Small intestine (tissue), 7 donors: ENCODE measurements at regions not wholly inside any gene's neighbourhood (a gene's known extent, or its start where the extent isn't known, plus 50 kb on each side); places are given as distances from the start of the nearest gene placed in this dataset.

Experiments used
- DNase-seq, 2 donors: peaks; one replicate each; pipeline versions ENCODE4 v3.0.0 to v3.0.0-alpha.2; 2013
- FAIRE-seq: peaks from 2 replicates; lab custom pipeline; 2012; peaks lifted over from hg19 to GRCh38; lab: Jason Lieb, UNC
- H3K27ac ChIP-seq, 3 donors: one replicate each; pipeline ENCODE4 v1.5.1; 2013; ENCODE audit warnings: low read length in 2 of 3, mild to moderate bottlenecking in 2 of 3, control low read depth in 1 of 3, inconsistent platforms in 1 of 3, low read depth in 1 of 3, moderate library complexity in 1 of 3
- H3K27me3 ChIP-seq, 3 donors: one replicate each; pipeline ENCODE4 v1.6.1; 2013; ENCODE audit warnings: low read length in 3 of 3, inconsistent platforms in 1 of 3; ENCODE audit not compliant: control insufficient read depth in 3 of 3, insufficient read depth in 3 of 3
- H3K36me3 ChIP-seq, 3 donors: one replicate each; pipeline ENCODE4 v1.6.1; 2013; ENCODE audit warnings: low read length in 3 of 3, inconsistent platforms in 1 of 3, low read depth in 1 of 3, mild to moderate bottlenecking in 1 of 3, moderate library complexity in 1 of 3; ENCODE audit not compliant: control insufficient read depth in 3 of 3, insufficient read depth in 2 of 3
- H3K4me1 ChIP-seq, 3 donors: one replicate each; pipeline ENCODE4 v1.6.1; 2013; ENCODE audit warnings: low read length in 2 of 3, inconsistent platforms in 1 of 3, low read depth in 1 of 3, mild to moderate bottlenecking in 1 of 3, moderate library complexity in 1 of 3; ENCODE audit not compliant: control insufficient read depth in 3 of 3, insufficient read depth in 2 of 3
- H3K4me3 ChIP-seq, 3 donors: one replicate each; pipeline ENCODE4 v1.5.1; 2013; ENCODE audit warnings: low read length in 3 of 3, control low read depth in 1 of 3, inconsistent platforms in 1 of 3, low read depth in 1 of 3, mild to moderate bottlenecking in 1 of 3, moderate library complexity in 1 of 3
- H3K9me3 ChIP-seq, 2 donors: one replicate each; pipeline ENCODE4 v1.6.1; 2013; ENCODE audit warnings: low read depth in 1 of 2, low read length in 1 of 2; ENCODE audit not compliant: control insufficient read depth in 2 of 2, insufficient read depth in 1 of 2
- WGBS, 3 donors: extraction: QIAGEN DNeasy Blood & Tissue Kit; methylation state at CpG; one replicate each; pipeline ENCODE4 v1.1.7; 2013; 5-methylcytosine and 5-hydroxymethylcytosine counted together
- donor health status: healthy with polysubstance abuse.
- donor health status: control.
- donor health status: control.
- donor health status: Bipolar disorder and iron deficiency.
- donor health status: healthy.

- DNase-seq (no peak), FAIRE-seq (no peak)
- WGBS, 3 donors: 80 to 92% (median 86%) methylated on average over 1 of the region's 1 CpG
- Histone ChIP-seq H3K27ac (no peak overlapping the region), H3K27me3 (no peaks in the 10 kb centered on the region), H3K36me3 (no peaks in the 10 kb centered on the region), H3K4me3 (no peak overlapping the region), H3K4me1 (no peaks in the 10 kb centered on the region), H3K9me3 (no peaks in the 10 kb centered on the region)
These were observed 321.9 kb upstream of the ACTBL2 start for GRCh38 chr5:57804505-57804904.

- 71 to 92% (median 84%) methylated on average over 2 of the region's 2 CpGs for WGBS, 3 donors
- H3K4me3 ChIP-seq: no peak overlapping the region
- no peaks in the 10 kb centered on the region for H3K9me3 ChIP-seq
- FAIRE-seq (no peak), DNase-seq (no peak)
- H3K36me3 ChIP-seq: no peaks in the 10 kb centered on the region
- no peaks in the 10 kb centered on the region for H3K27me3 ChIP-seq
- no peak overlapping the region for H3K27ac ChIP-seq
- no peaks in the 10 kb centered on the region for H3K4me1 ChIP-seq
These were observed 321.4 kb upstream of the ACTBL2 start for GRCh38 chr5:57804007-57804444.

DNA sequence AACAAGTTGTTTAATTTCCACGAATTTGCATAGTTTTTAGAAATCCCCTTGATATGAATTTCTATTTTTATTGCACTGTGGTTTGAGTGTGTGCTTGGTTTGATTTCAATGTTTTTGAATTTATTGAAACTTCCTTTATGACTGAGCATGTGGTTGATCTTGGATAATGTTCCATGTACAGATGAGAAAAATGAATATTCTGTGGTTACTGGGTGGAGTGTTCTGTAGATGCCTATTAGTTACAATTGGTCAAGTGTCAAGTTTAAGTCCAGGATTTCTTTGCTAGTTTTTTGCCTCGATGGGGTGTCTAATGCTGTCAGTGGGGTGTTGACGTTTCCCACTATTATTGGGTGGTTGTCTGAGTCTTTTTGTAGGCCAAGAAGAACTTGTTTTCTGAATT is 319.5 kb upstream of the ACTBL2 start:
- Histone ChIP-seq H3K9me3 (no peaks in the 10 kb centered on the region), H3K27me3 (no peaks in the 10 kb centered on the region), H3K4me3 (no peak overlapping the region), H3K4me1 (no peaks in the 10 kb centered on the region), H3K36me3 (no peaks in the 10 kb centered on the region), H3K27ac (no peak overlapping the region)
- 63 to 81% (median 78%) methylated on average over 3 of the region's 3 CpGs for WGBS, 3 donors
- FAIRE-seq (no peak), DNase-seq (no peak)

GRCh38 chr5:57795203-57795602 is 312.6 kb upstream of the ACTBL2 start:
- Histone ChIP-seq H3K4me3 (no peak overlapping the region), H3K9me3 (no peaks in the 10 kb centered on the region), H3K27me3 (no peaks in the 10 kb centered on the region), H3K27ac (no peak overlapping the region), H3K36me3 (no peaks in the 10 kb centered on the region), H3K4me1 (no peaks in the 10 kb centered on the region)
- FAIRE-seq (no peak), DNase-seq (no peak)
- WGBS, 3 donors: 74 to 84% (median 76%) methylated on average over 1 of the region's 1 CpG

DNA sequence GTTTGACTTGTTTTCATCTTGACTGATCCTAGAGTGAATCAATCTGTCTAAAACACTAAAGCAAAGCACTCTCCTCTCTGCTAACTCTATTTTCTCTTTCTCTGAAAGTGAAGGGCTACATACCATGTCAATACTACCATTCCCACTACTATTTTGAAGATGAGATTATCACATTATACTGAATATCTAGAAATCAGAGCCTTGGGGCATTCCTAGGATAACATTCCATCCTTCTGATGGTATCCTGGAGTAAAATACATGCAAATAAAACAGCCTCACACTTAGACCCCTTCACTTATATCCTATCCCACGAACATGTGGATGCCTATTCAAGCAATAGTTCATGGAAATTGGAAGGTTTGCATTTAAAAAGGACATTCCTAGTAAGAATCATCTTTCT is 309.3 kb upstream of the ACTBL2 start:
- no peaks in the 10 kb centered on the region for H3K9me3 ChIP-seq
- FAIRE-seq: no peak
- H3K4me1 ChIP-seq: no peaks in the 10 kb centered on the region
- WGBS, 3 donors: 21 to 68% (median 41%) methylated on average over 1 of the region's 1 CpG
- DNase-seq: no peak
- no peak overlapping the region for H3K4me3 ChIP-seq
- no peak overlapping the region for H3K27ac ChIP-seq
- H3K27me3 ChIP-seq: no peaks in the 10 kb centered on the region
- H3K36me3 ChIP-seq: no peaks in the 10 kb centered on the region

DNA sequence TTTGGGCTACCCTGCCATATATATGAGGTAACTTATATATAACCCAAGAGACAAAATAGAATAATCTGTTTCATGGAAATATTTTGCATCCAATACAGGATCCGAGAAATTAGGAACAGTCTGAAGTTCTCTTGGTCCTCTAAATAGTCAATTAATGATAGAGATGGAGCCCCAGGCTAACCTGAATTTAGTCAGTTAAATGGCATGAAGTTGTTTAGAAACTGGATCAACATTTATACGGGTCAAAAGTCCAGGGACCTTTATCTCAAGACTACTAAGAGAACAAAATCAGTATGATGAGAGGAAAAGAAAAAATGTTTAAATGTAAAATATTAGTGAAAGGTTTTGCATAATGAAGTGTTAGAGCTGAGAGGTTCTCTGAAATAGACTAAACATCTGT is 303.3 kb upstream of the ACTBL2 start:
- DNase-seq (no peak), FAIRE-seq (no peak)
- no peak overlapping the region for H3K4me3 ChIP-seq
- WGBS, 3 donors: 53 to 69% (median 60%) methylated on average over 2 of the region's 2 CpGs
- H3K4me1 ChIP-seq: no peaks in the 10 kb centered on the region
- no peaks in the 10 kb centered on the region for H3K9me3 ChIP-seq
- H3K27ac ChIP-seq: no peak overlapping the region
- H3K27me3 ChIP-seq: no peaks in the 10 kb centered on the region
- no peaks in the 10 kb centered on the region for H3K36me3 ChIP-seq

GRCh38 chr5:57784121-57784520 is 301.5 kb upstream of the ACTBL2 start:
- 47 to 54% (median 53%) methylated on average over 3 of the region's 3 CpGs for WGBS, 3 donors
- H3K4me3 ChIP-seq: no peak overlapping the region
- no peak overlapping the region for H3K27ac ChIP-seq
- no peaks in the 10 kb centered on the region for H3K27me3 ChIP-seq
- FAIRE-seq (no peak), DNase-seq (no peak)
- H3K36me3 ChIP-seq: no peaks in the 10 kb centered on the region
- peaks cover 0 to 9% (median 0%) of the 10 kb centered on the region in 3 donors for H3K4me1 ChIP-seq
- H3K9me3 ChIP-seq: no peaks in the 10 kb centered on the region

GRCh38 chr5:57783693-57784092 is 301.1 kb upstream of the ACTBL2 start:
- H3K4me3 ChIP-seq: no peak overlapping the region
- FAIRE-seq (no peak), DNase-seq (no peak)
- H3K36me3 ChIP-seq: no peaks in the 10 kb centered on the region
- H3K27me3 ChIP-seq: no peaks in the 10 kb centered on the region
- peaks cover 0 to 10% (median 0%) of the 10 kb centered on the region in 3 donors for H3K4me1 ChIP-seq
- H3K9me3 ChIP-seq: no peaks in the 10 kb centered on the region
- H3K27ac ChIP-seq: no peak overlapping the region
- 24 to 33% (median 25%) methylated on average over 2 of the region's 2 CpGs for WGBS, 3 donors

DNA sequence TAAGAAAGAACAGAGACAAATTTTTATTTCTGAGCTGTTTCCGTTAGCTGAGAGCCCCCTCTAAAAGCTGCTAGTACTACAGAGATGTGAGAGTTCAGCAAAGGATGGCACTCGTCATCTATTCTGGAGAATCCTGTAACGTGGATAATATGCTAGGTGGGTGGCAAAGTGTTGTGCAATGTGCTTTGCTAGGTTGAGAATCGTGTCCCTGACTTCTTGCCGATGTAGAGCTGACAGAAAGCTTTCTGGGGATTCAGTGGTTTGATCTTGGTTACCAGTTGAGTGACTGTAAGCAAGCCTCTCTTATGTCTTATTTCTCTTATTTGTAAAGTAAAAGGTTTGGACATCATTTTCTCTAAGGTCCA is 298.3 kb upstream of the ACTBL2 start:
- FAIRE-seq (no peak), DNase-seq (no peak)
- Histone ChIP-seq H3K4me3 (no peak overlapping the region), H3K27me3 (no peaks in the 10 kb centered on the region), H3K9me3 (no peaks in the 10 kb centered on the region), H3K4me1 (peaks cover 0 to 14% (median 0%) of the 10 kb centered on the region in 3 donors), H3K27ac (no peak overlapping the region), H3K36me3 (no peaks in the 10 kb centered on the region)
- 85 to 88% (median 85%) methylated on average over 5 of the region's 5 CpGs for WGBS, 3 donors
